Gastroesophageal sphincter (tissue), 4 donors: ENCODE measurements at regions not wholly inside any gene's neighbourhood (a gene's known extent, or its start where the extent isn't known, plus 50 kb on each side); places are given as distances from the start of the nearest gene placed in this dataset.

ENCODE experiments used
- ATAC-seq: fragments of 150-250 bp; one replicate; pipeline ENCODE4 v1.9.1; 2016; ENCODE audit warnings: mild to moderate bottlenecking, moderate library complexity
- H3K27ac ChIP-seq, 4 donors: fragments of 200-600 bp; sonication (generic) in 3 of 4; 1 replicate in 3 of 4; 2 replicates in 1 of 4; pipeline ENCODE4 v1.5.1; 2016 to 2019
- H3K27me3 ChIP-seq: fragments of 200-600 bp; sonication (generic); one replicate; pipeline ENCODE4 v1.5.1; 2019
- H3K36me3 ChIP-seq, 2 donors: fragments of 200-600 bp; sonication (generic); one replicate each; pipeline ENCODE4 v1.5.1; 2019; ENCODE audit warnings: control low read depth in 1 of 2
- H3K4me1 ChIP-seq, 3 donors: fragments of 200-600 bp; sonication (generic); 1 replicate in 2 of 3; 2 replicates in 1 of 3; pipeline ENCODE4 v1.5.1; 2016 to 2019; ENCODE audit warnings: control low read depth in 2 of 3
- H3K4me3 ChIP-seq, 2 donors: fragments of 200-600 bp; sonication (generic); one replicate each; pipeline ENCODE4 v1.5.1; 2019; ENCODE audit warnings: mild to moderate bottlenecking in 1 of 2, moderate library complexity in 1 of 2
- H3K9me3 ChIP-seq, 3 donors: fragments of 200-600 bp; sonication (generic); one replicate each; pipeline ENCODE4 v1.5.1; 2017 to 2019; ENCODE audit warnings: control low read depth in 2 of 3
- EP300 ChIP-seq: sonication (generic); formaldehyde crosslinking; IDR thresholded peaks from one replicate; pipeline ENCODE4 v1.6.1; 2017; ENCODE audit warnings: antibody characterized with exemption, mild to moderate bottlenecking
- POLR2A ChIP-seq, 2 donors: fragments of 450-650 bp; IDR thresholded peaks; one replicate each; pipeline ENCODE4 v1.6.1; 2017; ENCODE audit warnings: antibody characterized with exemption in 2 of 2, mild to moderate bottlenecking in 2 of 2, moderate library complexity in 1 of 2
- POLR2AphosphoS5 ChIP-seq: sonication (generic); formaldehyde crosslinking; IDR thresholded peaks from one replicate; pipeline ENCODE4 v1.6.1; 2017; ENCODE audit warnings: antibody characterized with exemption
- WGBS, 2 donors: methylation state at CpG; one replicate each; pipeline ENCODE4 v1.1.5; 2018; ENCODE audit warnings: low coverage in 1 of 2; 5-methylcytosine and 5-hydroxymethylcytosine counted together
- TF ChIP-seq, protein P1 (sequence below), 4 experiments: fragments of 200-600 bp in 2 of 4; fragments of 450-650 bp in 2 of 4; sonication (generic) in 1 of 4; IDR thresholded peaks; one replicate each; pipeline ENCODE4 v1.5.1; 2017 to 2019; ENCODE audit warnings: antibody characterized with exemption in 4 of 4, mild to moderate bottlenecking in 2 of 4, moderate library complexity in 2 of 4

DNA sequence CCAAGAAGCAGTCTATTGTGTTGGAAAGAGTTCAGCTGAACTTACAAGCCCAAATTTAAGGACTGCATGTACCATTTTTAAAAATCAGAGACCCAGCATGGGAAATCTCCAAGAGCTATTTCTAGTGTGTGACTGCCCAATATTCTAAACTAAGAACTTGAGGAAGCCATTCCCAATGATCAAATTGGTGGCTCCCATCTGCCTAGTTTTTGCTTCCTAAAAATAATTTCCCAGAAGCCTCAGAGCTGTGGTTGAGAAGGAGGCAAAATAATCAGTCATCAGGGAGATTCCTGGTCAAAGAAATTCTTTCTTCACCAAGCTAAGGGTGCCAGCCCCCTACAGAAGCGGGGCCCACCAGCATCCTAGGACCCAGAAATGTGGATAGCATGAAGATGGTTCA lies 176.1 kb upstream of the CDH5 start:
- Histone ChIP-seq H3K4me3 (no peak overlapping the region), H3K36me3 (no peaks in the 10 kb centered on the region), H3K9me3 (no peaks in the 10 kb centered on the region), H3K4me1 (peaks cover 0 to 20% (median 0%) of the 10 kb centered on the region in 3 donors), H3K27me3 (no peaks in the 10 kb centered on the region), H3K27ac (no peak overlapping the region)
- no peak for ATAC-seq
- WGBS, 2 donors, result 86 to 100% methylated on average over 1 of the region's 1 CpG
- TF ChIP-seq, protein P1, sequence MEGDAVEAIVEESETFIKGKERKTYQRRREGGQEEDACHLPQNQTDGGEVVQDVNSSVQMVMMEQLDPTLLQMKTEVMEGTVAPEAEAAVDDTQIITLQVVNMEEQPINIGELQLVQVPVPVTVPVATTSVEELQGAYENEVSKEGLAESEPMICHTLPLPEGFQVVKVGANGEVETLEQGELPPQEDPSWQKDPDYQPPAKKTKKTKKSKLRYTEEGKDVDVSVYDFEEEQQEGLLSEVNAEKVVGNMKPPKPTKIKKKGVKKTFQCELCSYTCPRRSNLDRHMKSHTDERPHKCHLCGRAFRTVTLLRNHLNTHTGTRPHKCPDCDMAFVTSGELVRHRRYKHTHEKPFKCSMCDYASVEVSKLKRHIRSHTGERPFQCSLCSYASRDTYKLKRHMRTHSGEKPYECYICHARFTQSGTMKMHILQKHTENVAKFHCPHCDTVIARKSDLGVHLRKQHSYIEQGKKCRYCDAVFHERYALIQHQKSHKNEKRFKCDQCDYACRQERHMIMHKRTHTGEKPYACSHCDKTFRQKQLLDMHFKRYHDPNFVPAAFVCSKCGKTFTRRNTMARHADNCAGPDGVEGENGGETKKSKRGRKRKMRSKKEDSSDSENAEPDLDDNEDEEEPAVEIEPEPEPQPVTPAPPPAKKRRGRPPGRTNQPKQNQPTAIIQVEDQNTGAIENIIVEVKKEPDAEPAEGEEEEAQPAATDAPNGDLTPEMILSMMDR (IDR thresholded peaks at IDR 0.05), result no peak
- no peak for TF ChIP-seq EP300
- TF ChIP-seq POLR2AphosphoS5, result no peak
- no peak for TF ChIP-seq POLR2A (IDR thresholded peaks at IDR 0.05)

DNA sequence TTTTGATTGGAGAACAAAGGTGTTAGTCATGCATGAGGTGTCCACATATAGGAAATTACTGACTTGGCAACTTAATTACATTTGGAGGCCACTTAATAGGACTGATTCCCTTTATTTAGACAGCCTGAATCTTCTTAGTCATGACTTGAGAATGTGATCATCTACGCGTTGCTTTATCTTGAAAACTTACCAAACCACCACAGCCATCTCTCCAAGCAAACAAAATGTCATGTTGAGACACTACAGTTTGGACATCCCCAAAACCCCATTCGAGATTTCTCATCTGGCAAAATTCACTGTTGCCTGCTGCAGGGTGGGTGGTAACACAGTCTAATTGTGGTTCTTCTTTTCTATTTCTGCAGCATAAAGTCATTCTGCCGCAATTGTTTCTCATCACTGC lies 176.5 kb upstream of the CDH5 start:
- Histone ChIP-seq H3K9me3 (no peaks in the 10 kb centered on the region), H3K27me3 (no peaks in the 10 kb centered on the region), H3K4me1 (peaks cover 0 to 20% (median 0%) of the 10 kb centered on the region in 3 donors), H3K27ac (no peak overlapping the region), H3K36me3 (no peaks in the 10 kb centered on the region), H3K4me3 (no peak overlapping the region)
- peak; percentile 60 for ATAC-seq
- TF ChIP-seq POLR2A (IDR thresholded peaks at IDR 0.05), result no peak
- TF ChIP-seq POLR2AphosphoS5, result no peak
- no peak for TF ChIP-seq EP300
- TF ChIP-seq, protein P1 (IDR thresholded peaks at IDR 0.05), result no peak
- WGBS, 2 donors, result 58% methylated on average over 4 of the region's 4 CpGs; no CpG with 5 or more reads in 1 of the 2 donors

DNA sequence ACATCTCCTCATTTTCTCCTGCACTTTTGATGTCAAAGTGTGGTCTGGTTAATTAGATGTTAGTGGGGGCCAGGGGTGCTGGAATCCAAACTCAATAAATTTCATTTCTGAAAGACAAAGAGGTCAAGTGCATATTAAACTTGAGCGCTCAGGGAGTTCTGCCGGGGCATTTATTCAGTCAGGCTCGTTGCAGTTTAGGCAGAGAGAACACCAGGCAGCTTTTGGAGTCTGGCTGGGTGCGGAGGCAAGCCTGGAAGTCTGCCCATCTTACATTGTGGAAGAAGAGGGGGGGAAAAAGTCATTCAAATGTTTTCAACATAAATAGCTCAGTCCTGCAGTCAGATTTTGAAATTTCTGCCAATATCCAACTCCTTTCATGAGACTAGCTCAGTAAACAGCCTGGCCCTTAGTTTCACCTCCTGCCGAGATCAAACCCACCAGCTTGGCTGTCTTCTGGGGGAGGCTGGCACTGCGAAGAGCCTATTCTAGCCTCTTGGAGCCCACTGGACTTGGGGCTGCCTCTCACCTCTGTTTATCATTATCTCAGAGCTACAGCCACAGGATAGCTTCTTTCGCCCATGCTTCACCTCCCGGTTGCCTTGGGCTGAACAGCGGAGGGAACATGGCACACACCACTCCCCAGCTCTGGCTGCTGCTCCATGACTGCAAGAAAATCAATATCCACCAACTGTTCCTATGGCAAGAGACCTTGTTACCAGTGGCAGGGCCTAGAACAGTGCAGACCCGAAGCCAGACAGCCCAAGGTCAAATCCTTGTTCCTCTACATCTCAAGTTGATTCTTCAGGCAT lies 177.4 kb upstream of the CDH5 start:
- H3K4me3 ChIP-seq, result no peak overlapping the region
- no peaks in the 10 kb centered on the region for H3K9me3 ChIP-seq
- peak overlapping the region in 2 of 4 donors; percentile 1 to 26 for H3K27ac ChIP-seq
- ATAC-seq, result no peak
- TF ChIP-seq POLR2AphosphoS5 (no peak), POLR2A (IDR thresholded peaks at IDR 0.05) (no peak), EP300 (no peak)
- TF ChIP-seq, protein P1 (IDR thresholded peaks at IDR 0.05), result no peak
- peaks cover 0 to 20% (median 0%) of the 10 kb centered on the region in 3 donors for H3K4me1 ChIP-seq
- 41 to 51% methylated on average over 6 to 7 of the region's 10 CpGs for WGBS, 2 donors
- H3K36me3 ChIP-seq, result no peaks in the 10 kb centered on the region
- no peaks in the 10 kb centered on the region for H3K27me3 ChIP-seq

DNA sequence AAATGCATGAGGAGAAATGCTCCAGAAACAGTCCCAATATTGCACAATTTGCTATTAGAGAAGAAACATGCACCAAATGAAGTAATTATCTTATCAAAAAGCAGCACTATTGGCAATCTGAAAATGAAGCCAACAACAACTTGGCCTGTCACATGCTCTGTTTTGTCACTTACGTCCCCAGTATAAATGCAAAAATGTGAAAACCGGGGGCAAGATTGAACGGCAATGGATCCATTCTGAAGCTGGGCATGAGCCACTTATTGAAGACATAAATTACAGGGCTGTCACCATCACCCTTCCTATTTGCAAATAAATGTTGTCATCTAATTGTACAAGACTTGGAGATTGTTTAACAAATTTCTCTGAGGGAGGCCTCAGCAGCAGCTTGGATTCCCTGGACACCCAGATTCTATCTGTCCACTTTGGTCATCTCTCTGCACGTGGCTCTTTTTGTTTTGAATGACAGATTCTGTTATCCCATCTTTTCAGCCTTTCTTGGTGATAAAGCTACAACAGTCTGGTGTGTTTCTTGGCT lies 180.2 kb upstream of the CDH5 start:
- ATAC-seq, result no peak
- H3K4me3 ChIP-seq, result no peak overlapping the region
- H3K36me3 ChIP-seq, result no peaks in the 10 kb centered on the region
- no peak for TF ChIP-seq POLR2AphosphoS5
- TF ChIP-seq EP300, result no peak
- TF ChIP-seq, protein P1 (IDR thresholded peaks at IDR 0.05), result no peak
- TF ChIP-seq POLR2A (IDR thresholded peaks at IDR 0.05), result no peak
- WGBS, 2 donors, result 80 to 92% methylated on average over 3 to 4 of the region's 4 CpGs
- H3K9me3 ChIP-seq, result no peaks in the 10 kb centered on the region
- peaks cover 0 to 20% (median 0%) of the 10 kb centered on the region in 3 donors for H3K4me1 ChIP-seq
- no peak overlapping the region for H3K27ac ChIP-seq
- H3K27me3 ChIP-seq, result no peaks in the 10 kb centered on the region

DNA sequence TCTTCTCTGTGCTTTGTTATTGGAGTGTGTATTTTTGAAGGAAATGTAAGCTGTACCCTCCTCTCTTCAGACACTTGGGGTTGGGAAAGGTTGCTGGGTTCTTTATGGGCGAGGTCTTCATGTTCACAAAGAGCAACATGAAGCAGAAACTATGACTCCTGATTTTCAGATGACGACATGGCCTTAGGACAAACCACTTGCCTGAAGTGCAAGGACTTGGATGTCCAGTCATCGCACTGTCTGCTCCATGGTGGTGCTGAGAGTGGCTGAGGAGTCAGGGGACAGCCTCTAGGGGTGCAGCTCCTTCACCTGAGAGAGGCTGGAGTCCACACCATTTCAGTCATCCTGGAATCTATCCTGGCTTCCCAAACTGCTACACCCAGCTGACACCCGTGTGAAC lies 183.9 kb upstream of the CDH5 start:
- no peak overlapping the region for H3K27ac ChIP-seq
- 86 to 92% methylated on average over 1 to 3 of the region's 4 CpGs for WGBS, 2 donors
- no peaks in the 10 kb centered on the region for H3K4me1 ChIP-seq
- TF ChIP-seq POLR2AphosphoS5 (no peak), EP300 (no peak), POLR2A (IDR thresholded peaks at IDR 0.05) (no peak)
- TF ChIP-seq, protein P1 (IDR thresholded peaks at IDR 0.05), result no peak
- H3K4me3 ChIP-seq, result no peak overlapping the region
- no peak for ATAC-seq
- H3K9me3 ChIP-seq, result peaks cover 0 to 8% (median 0%) of the 10 kb centered on the region in 3 donors
- H3K36me3 ChIP-seq, result no peaks in the 10 kb centered on the region
- H3K27me3 ChIP-seq, result no peaks in the 10 kb centered on the region
